DOHH2 (cell line): ENCODE measurements at regions not wholly inside any gene's neighbourhood (a gene's known extent, or its start where the extent isn't known, plus 50 kb on each side); places are given as distances from the start of the nearest gene placed in this dataset.

Source experiments
- CTCF ChIP-seq: fragments of 200-600 bp; sonication (generic); IDR thresholded peaks from one replicate; pipeline ENCODE4 v1.5.1; 2014; ENCODE audit warnings: antibody characterized with exemption, mild to moderate bottlenecking, low read depth, low read length; ENCODE audit not compliant: poor library complexity, severe bottlenecking
- EZH2phosphoT487 ChIP-seq: fragments of 200-600 bp; sonication (generic); IDR thresholded peaks from 2 replicates; pipeline ENCODE4 v1.6.1; 2017; ENCODE audit warnings: borderline replicate concordance, mild to moderate bottlenecking, antibody characterized with exemption, low read length, moderate library complexity, mixed read lengths

- TF ChIP-seq EZH2phosphoT487: no peak
- TF ChIP-seq CTCF: no peak
These were observed 89.6 kb downstream of the CCDC185 start for GRCh38 chr1:223482766-223483165.
